NOMO-1 (cell line): ENCODE measurements at regions not wholly inside any gene's neighbourhood (a gene's known extent, or its start where the extent isn't known, plus 50 kb on each side); places are given as distances from the start of the nearest gene placed in this dataset.
"Not testable (repeated sequence)": the region's sequence is repeated elsewhere in the genome, so short reads cannot be mapped to it uniquely, and the experiment has no call there.

Experiments
- DNase-seq, 2 experiments: peaks; one replicate each; lab custom pipeline; 2025; ENCODE audit not compliant: unreplicated experiment in 2 of 2; lab: John Stamatoyannopoulos, UW

DNA sequence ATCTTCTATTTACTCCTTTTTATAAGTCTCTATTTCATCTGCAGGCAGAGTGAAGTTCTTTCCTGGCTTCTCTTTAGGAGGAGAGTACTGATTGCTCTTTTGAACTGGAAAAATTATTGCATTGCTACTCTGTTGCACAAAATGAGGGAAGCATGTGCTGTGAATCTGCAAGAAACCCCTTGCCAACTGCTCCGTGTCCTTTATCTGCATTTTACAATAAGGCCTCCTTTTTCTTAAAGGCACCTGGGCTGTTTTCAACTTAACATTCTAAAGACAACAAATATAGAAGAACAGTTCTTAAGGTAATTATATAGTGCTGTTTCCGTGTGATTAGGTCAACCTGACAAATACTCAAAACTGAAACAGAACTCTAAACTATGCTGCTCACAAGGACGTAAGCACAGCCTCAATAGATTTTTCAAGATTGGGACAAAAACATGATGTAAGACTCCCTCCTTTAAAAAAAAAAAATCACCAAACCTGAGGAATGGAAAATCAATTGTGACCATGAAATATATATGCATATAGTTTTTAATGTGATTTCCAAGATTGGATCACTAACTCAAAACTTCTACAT, 716.6 kb upstream of the INTU start:
- no peak for DNase-seq

DNA sequence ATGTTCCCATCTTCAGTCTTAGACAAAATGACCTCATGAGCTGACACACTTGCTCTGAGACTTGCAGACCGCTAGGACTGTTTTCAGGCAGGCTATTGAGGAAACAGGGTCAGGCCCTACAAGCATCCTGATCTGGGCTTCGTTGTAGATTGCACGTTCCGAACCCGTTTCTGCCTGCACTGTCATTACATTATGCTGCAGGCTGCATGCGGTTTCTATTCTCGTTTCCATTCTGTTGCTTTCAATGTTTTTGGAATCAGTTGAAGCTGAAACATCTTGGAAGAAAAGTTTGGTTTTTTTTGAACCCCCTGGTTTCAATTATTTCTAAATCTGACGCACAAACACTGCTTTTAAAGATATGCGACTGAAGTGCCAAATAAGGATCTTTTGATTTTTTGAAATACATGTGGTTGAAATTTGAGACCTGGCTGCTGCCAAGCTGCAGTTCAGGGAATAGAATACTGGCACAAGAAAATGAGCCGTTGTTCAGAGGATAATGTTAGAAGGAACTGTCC, 716.1 kb upstream of the INTU start:
- no peak for DNase-seq

DNA sequence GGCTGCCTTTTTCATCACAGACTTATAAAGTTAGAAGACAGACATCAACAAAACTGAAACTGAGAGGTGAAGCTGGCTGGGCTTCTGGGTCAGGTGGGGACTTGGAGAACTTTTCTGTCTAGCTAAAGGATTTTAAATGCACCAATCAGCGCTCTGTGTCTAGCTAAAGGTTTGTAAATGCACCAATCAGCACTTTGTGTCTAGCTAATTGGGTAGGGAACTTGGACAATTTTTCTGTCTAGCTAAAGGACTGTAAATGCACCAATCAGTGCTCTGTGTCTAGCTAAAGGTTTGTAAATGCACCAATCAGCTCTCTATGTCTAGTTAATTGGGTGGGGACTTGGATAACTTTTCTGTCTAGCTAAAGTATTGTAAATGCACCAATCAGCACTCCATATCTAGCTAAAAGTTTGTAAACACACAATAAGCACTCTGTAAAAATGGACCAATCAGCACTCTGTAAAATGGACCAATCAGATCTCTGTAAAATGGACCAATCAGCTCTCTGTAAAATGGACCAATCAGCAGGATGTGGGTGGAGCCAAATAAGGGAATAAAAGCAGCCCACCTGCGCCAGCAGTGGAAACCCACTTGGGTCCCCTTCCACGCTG, 710.3 kb upstream of the INTU start:
- DNase-seq = not testable (repeated sequence)

DNA sequence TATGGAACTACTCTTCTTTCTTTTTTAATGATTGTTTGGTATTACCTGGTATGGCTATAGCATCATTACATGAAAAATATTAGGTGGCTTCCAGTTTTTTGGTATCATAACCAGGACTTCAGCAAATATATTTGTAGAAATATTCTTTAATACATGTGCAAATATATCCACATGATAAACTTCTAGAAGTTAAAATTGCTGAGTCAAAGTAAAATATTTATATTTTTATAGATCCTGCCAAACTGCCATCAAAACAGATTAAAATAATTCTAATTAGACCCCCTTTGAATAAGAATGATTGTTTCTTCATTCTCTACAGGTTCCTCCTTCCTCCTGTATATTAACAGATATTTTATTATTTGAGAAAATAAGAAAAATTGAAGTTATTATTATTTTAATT, 708.5 kb upstream of the INTU start:
- DNase-seq = no peak

DNA sequence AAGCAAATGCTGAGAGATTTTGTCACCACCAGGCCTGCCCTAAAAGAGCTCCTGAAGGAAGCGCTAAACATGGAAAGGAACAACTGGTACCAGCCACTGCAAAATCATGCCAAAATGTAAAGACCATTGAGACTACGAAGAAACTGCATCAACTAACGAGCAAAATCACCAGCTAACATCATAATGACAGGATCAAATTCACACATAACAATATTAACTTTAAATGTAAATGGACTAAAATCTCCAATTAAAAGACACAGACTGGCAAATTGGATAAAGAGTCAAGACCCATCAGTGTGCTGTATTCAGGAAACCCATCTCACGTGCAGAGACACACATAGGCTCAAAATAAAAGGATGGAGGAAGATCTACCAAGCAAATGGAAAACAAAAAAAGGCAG, 702.7 kb upstream of the INTU start:
- DNase-seq = not testable (repeated sequence)

DNA sequence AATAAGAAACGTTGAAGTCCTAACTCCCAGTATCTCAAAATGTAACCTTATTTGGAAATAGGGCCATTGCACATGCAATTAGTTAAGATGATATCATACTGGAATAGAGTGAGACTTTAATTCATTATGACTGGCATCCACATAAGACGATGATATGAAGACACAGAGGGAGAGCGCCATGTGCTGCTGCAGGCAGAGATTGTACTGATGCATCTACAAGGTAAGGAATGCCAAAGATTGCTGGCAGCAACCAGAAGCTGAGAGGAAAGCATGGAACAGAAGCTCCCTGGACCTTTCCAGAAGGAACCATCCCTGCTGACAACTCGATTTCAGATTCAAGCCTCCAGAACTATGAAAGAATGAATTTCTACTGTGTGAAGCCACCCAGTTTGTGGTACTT, 697.0 kb upstream of the INTU start:
- no peak for DNase-seq

DNA sequence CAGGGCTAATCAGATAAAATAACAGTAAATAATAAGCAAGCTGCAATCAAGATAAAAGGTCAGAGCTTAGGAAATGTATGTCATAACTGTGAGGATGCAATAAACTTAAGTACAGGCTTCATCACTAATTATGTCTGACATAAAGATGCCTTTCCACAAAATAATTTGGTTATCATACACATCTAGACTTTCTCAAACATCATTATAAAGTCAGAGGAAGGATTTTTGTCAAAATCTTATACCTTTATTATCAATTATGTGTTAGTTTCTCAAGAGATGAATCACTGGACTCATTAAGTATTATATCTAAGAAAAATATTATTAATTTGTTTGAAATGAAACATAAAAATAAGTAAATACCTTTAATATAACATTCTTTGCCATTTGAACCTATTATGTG, 695.4 kb upstream of the INTU start:
- DNase-seq = no peak

DNA sequence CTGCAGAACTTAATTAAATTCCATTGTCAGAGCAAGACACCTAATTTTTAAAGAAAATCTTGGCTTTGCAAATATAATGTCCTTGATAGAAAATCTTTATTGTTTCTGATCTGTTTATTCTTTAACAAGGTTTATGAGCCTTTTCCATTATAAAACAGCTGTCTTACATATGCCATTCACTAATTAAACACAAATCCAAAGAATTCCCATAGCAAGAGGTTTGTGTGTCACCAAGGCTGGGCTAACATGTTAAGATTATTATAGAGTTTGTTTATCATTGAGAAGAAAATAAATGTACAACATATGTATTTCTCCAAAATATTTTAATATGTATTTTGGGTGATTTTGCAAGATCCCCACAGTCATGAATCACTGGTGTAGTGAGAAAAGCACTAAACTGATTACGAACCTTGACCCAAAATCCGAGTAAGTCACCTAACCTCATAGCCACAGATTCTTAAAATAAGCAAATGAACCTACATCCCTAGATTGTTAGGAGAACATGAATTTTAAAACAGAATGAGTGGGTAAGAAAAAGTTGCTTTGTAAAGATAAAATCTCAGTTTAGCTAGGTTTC, 694.8 kb upstream of the INTU start:
- DNase-seq = no peak

DNA sequence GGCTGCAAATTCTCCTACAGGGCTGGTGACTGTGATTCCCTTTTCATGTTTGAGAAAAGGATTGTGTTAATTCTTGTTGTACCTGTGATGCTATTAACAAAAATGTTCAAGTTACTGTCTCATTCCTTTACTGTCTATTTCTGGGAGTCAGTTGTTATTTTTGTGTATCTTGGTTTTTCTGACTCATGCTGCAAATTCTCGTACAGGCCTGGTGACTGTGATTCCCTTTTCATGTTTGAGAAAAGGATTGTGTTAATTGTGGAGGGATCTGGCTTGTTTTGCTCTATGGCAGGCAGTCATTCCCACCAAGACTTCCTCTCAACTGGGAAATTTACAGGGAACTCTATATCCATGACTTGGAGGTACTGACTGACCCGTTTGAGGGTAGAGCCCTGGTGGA, 693.4 kb upstream of the INTU start:
- DNase-seq = no peak

DNA sequence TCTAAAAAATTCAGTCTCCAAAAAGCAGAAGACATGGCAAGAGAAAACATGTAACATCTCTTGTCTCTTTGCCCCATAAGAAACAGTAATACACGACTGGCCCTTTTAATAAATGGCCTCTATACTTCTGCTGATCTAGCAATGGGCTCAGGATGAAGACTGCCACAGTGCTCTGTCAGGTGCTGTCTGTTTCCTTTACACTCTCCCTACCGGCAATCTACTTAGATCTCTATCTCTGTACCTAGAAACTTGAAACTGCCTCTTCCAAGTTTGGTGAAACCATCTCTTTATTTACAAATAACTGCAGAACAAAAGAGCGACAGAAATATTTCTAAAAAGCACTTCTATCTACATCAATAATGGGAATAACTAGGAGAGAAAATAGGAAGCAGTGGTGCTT, 685.2 kb upstream of the INTU start:
- DNase-seq = no peak

DNA sequence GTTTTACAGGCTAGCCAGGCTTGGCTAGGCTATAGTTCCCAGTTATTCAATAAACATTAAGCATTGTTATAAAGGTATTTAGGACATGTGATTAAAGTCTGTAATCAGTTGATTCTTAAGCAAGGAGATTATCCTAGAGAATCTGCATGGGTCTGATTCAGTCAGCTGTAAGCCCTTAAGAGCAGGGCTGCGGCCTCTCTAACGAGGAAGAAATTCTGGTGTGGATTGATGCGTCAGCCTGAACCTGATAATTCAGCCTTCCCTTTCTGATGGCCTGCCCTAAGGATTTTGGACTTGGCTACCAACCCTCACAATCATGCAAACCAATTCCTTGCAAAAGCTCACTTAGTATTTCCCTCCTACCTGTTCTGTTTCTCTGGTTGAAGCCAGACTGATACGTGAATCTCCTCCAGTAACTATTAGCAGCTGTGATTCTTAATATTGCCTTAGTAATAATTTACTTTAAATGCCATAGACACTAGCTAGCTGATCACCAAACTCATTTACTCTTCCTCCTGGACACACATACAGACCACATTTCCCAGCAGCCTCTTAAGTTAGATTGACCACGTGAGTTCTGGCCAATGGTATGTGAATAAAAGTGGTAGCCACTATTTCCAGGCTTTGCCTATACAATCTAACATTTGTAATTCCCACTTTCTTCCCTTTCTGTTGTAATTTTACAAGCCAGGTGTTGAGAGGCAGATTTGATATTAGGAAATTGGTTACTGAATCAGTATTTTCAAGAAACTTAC, 678.0 kb upstream of the INTU start:
- no peak for DNase-seq

DNA sequence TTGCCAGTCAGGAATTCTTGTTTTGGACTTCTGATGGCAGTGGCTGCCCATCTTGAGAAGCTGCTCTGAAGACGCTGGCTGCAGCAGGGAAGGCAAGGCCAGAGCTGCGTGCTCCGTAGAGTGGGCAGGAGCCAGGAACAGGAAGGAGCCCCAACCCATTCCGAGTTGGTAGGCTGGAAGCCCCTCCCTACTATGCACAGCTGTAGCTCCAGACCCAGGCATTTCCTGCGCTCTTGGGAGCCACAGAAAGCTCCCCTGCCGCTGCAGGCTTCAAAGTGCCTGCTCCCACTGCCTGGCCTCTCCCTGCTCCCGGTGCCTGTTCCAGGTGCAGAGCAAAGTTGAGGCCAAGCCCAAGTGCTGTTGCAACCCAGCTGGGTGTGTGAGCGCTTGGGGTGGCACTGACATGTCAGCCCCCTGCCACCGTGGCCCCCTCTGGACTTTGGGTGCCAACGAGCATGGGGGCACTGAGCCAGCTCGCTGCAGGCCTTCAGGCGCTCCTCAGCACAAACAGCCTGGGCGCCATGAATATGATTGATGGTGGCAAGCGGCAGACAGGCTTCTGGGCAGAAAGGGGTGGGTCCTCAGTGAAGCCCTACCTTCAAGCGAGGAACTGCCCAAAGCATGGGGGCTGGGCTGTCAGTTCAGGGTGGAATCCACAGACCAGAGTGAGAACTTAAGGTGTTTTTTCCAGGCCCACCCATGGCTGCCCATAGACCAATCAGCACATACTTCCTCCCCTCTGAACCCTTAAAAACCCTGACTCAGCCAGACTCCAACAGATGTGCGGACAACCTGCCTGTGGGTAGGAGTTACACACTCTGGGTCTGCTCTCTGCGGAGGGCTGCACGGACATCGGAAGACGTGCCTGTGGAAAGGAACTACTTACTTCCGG, 677.2 kb upstream of the INTU start:
- no peak for DNase-seq

DNA sequence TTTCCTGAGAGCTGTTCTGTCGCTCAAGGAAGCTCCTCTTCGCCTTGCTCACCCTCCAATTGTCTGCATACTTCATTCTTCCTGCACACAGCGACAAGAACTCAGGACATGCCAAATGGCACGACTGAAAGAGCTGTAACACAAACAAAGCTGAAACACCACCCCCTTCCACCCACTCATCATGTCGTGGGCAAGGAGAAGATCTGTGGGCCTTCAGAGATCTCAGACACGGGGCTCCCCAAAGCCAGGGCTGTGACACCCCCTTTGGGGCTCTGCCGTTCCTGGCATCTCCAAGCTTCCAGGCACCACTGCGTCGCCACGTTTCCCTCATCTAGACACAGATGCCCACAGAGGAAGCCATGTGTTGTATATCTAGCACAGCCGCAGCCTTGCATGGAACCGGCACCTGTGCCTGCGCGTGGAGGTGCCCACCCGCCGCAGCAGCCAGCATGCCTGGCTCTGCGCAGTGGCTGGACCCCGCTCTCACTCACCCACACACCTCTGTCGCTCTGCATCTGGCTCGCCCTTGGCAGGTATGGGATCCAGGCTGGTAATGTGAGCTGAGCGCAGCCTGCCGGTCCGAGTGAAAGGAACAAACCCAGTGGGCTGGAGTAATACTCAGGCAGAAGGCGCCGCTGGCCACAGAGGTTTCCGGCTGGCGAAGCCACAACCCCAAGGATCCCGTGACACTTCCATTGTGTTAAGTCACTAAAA, 676.4 kb upstream of the INTU start:
- DNase-seq = no peak

DNA sequence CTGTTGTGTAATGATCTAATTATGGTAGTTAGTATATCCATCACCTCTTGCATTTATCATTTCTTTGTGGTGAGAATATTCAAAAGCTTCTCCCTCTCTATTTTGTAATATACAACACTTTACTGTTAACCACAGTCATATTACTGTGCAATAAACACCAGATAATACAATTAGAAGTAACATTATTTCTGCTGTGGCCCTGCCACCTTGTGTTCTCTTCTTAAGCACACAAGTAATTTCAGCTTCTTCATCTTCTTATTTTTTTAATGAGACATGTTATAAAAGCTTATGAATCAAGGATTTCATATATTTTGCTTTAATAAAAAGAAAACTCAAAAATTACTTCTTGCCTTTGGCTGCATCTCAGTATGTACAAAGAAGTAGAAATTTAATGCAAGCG, 675.2 kb upstream of the INTU start:
- DNase-seq = no peak

DNA sequence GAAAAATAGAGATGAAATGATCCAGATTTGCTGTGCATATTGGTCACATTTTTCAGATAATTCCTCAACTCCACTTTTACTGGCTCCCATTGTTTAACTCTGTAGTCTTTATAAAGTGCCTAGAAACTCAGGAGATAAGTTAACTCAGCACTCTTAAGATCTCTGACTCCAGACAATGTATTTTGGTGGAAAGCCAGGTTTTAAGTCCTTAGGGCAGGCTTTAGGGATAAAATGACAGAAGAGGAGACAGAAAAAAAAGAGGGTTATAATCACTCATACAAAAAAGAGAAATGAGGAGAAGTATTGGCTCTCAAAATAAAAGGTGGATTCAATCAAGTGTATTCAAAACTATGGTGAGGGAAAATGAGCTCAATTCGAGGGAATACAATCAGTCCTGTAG, 674.8 kb upstream of the INTU start:
- DNase-seq = no peak

DNA sequence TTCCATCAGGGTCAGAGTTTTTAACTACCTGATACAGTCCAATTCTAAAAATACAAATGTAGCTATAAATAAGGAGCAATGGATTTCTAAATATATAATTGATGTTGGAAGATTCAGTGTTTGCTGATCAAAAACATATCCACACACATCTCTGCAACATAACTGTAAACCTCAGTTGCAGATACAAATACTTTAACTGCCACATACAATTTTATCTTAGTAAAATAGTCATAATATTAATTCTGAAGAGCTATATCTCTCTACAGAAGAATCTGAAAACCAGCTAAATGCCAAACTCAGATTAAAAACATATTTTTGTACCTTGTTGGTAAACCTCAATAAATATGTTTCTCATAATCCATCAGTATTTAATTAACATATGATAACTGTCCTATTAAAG, 674.3 kb upstream of the INTU start:
- DNase-seq = no peak

DNA sequence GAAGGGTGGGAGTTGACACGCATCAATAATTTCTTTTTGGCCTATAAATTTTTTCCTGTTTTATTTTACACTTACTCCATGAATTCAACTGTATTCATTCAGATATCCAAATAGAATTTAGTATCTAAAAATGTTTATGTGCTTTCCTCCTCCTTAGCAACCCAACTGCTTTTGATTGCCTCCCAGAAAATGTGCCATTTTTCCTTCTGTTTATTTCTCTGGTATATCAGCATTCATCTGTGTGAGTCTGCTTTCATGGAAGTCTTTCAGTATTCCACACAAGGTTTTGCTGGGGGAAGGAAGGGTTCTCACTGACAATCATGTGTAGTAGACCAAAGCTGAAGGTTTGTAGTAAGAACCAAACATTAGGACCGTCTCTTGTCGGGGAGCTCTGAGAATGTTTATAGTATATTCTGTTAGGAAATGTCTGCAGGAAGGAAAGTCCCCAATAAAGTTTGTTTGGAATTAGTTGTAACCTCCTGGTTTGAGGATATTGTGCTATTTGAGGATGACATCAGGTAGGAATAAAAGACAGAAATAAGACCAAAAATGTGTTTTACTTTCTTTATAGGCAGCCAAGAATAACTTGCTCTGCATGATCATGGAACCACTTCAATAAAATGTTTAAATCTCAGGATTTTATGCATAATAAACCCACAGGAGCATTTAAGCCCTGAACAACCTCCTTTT, 673.6 kb upstream of the INTU start:
- DNase-seq = no peak

DNA sequence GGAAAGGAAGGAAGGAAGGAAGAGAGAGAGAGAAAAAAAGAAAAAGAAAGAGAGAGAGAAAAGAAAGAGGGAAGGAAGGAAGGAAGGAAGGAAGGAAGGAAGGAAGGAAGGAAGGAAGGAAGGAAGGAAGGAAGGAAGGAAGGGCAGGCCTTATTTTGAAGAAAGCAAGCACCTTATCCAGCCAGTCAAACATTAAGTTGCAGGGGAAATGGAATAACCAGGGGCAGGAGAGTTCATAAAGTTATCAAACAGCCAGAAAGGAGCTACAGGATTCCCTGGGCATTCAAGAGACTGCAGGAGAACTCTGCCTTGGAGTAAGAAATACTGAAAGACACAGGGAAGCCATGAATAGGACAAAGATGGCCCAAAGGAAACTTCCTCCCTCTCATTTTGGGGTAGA, 672.0 kb upstream of the INTU start:
- no peak for DNase-seq

DNA sequence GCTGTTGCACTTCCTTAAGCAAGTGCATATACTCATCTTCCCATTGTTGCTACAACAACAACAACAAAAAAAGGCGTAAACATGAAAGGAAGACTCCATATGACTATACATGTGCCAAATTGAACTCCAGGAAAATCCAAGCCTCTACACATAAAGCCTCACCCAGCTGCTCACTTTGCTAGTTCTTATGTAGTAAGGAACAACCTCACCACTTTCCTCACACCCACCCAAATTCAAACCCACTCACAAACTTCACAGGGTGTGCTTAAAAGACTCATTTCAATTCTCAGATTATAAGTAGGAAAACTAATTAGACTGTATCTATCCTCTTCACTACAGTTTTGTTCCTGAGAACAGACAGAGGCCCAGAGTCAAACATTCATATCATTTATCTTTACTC, 671.1 kb upstream of the INTU start:
- no peak for DNase-seq

DNA sequence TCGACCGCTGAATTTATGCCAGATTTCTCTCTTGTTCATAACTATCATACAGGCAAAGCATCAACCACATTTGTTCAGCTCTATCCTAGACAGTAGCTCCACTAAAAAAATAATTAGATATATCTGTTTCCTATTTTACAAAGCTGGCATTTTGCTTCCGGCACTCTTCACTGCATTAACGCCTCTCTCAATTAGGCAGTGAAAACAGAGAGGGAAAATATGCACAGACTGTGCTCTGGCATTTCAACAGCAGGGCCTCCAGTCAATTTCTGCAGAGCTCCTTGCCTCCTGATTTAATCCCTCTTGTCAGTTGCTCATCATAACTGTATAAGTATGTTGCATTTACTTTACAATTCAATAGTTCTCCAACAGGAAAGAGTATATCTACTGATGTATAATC, 666.9 kb upstream of the INTU start:
- no peak for DNase-seq
